Lung (tissue), 11 donors: ENCODE measurements at regions not wholly inside any gene's neighbourhood (a gene's known extent, or its start where the extent isn't known, plus 50 kb on each side); places are given as distances from the start of the nearest gene placed in this dataset.
"Not testable (repeated sequence)": the region's sequence is repeated elsewhere in the genome, so short reads cannot be mapped to it uniquely, and the experiment has no call there.

Experiments
- ATAC-seq: fragments of 200-7000 bp; cut with Tn5 transposase; one replicate; pipeline ENCODE4 v1.9.1; 2020; ENCODE audit warnings: moderate number of reproducible peaks; ENCODE audit not compliant: insufficient read depth, low FRiP score
- DNase-seq, 3 donors: peaks; one replicate each; pipeline ENCODE4 v3.0.0-alpha.2; 2013 to 2017
- H3K27ac ChIP-seq, 2 donors: one replicate each; pipeline ENCODE4 v1.5.1; 2013; ENCODE audit warnings: mild to moderate bottlenecking in 2 of 2, moderate library complexity in 2 of 2, control low read depth in 1 of 2, inconsistent platforms in 1 of 2, low read depth in 1 of 2, low read length in 1 of 2
- H3K27me3 ChIP-seq, 3 donors: one replicate each; pipeline ENCODE4 v1.5.1; 2013; ENCODE audit warnings: low read length in 2 of 3; ENCODE audit not compliant: control insufficient read depth in 3 of 3, insufficient read depth in 3 of 3
- H3K36me3 ChIP-seq, 4 donors: one replicate each; pipeline ENCODE4 v1.5.1; 2013; ENCODE audit warnings: low read length in 4 of 4, mild to moderate bottlenecking in 1 of 4, moderate library complexity in 1 of 4; ENCODE audit not compliant: control insufficient read depth in 4 of 4, insufficient read depth in 4 of 4
- H3K4me1 ChIP-seq, 5 donors: one replicate each; pipeline ENCODE4 v1.5.1; 2013; ENCODE audit warnings: low read length in 5 of 5, mild to moderate bottlenecking in 2 of 5, moderate library complexity in 1 of 5; ENCODE audit not compliant: control insufficient read depth in 5 of 5, insufficient read depth in 5 of 5
- H3K4me3 ChIP-seq: one replicate; pipeline ENCODE4 v1.5.1; 2013; ENCODE audit warnings: mild to moderate bottlenecking, control low read depth, moderate library complexity
- H3K9ac ChIP-seq, 2 donors: one replicate each; pipeline ENCODE4 v1.5.1; 2013; ENCODE audit warnings: low read length in 2 of 2, control low read depth in 1 of 2; ENCODE audit not compliant: insufficient read depth in 1 of 2
- H3K9me3 ChIP-seq, 4 donors: one replicate each; pipeline ENCODE4 v1.5.1; 2013; ENCODE audit warnings: low read length in 3 of 4, mild to moderate bottlenecking in 1 of 4, moderate library complexity in 1 of 4; ENCODE audit not compliant: control insufficient read depth in 4 of 4, insufficient read depth in 3 of 4
- CTCF ChIP-seq: IDR thresholded peaks from 2 replicates; pipeline ENCODE4 v1.5.1; 2012; ENCODE audit warnings: mild to moderate bottlenecking; ENCODE audit errors: control extremely low read depth, extremely low read depth
- WGBS, 2 donors: extraction: QIAGEN DNeasy Blood & Tissue Kit; methylation state at CpG; one replicate each; pipeline ENCODE4 v1.1.7; 2013; 5-methylcytosine and 5-hydroxymethylcytosine counted together
- donor health status: control.
- donor health status: control.
- donor health status: Bipolar disorder and iron deficiency.
- donor health status: healthy.
- donor health status: DM: yes; HTN: yes; CAD: no.

- Histone ChIP-seq H3K9ac (no peak overlapping the region), H3K27ac (no peak overlapping the region), H3K4me3 (no peak overlapping the region), H3K9me3 (peaks cover 0 to 2% (median 0%) of the 10 kb centered on the region in 4 donors), H3K4me1 (peaks cover 0 to 2% (median 0%) of the 10 kb centered on the region in 5 donors), H3K36me3 (no peaks in the 10 kb centered on the region), H3K27me3 (peaks cover 0 to 12% (median 8%) of the 10 kb centered on the region in 3 donors)
- DNase-seq (peak; percentile 67 to 76 (median 70)), ATAC-seq (peak; percentile 81)
- 21% methylated on average over 20 of the region's 20 CpGs for WGBS, 2 donors
- peak; percentile 47 for TF ChIP-seq CTCF
Observed at GRCh38 chr9:33623658-33624586, 99.9 kb downstream of the ANKRD18B start.

DNA sequence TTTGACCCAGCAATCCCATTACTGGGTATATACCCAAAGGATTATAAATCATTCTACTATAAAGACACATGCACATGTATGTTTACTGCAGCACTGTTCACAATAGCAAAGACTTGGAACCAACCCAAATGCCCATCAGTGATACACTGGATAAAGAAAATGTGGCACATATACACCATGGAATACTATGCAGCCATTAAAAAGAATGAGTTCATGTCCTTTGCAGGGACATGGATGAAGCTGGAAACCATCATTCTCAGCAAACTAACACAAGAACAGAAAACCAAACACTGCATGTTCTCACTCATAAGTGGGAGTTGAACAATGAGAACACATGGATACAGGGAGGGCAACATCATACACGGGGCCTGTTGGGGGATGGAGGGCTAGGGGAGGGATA is 104.3 kb downstream of the ANKRD18B start:
- not testable (repeated sequence) for H3K9ac ChIP-seq, H3K4me3 ChIP-seq, H3K4me1 ChIP-seq, H3K9me3 ChIP-seq, DNase-seq, ATAC-seq, H3K27ac ChIP-seq, H3K36me3 ChIP-seq
- peaks cover 0 to 14% (median 12%) of the 10 kb centered on the region in 3 donors for H3K27me3 ChIP-seq
- WGBS, 2 donors = 80 to 93% methylated on average over 1 of the region's 1 CpG

GRCh38 chr9:33628865-33629410 is 104.9 kb downstream of the ANKRD18B start:
- ATAC-seq = no peak
- DNase-seq = no peak
- no peaks in the 10 kb centered on the region for H3K36me3 ChIP-seq
- WGBS, 2 donors = 67 to 77% methylated on average over 6 of the region's 6 CpGs
- no peak overlapping the region for H3K27ac ChIP-seq
- no peaks in the 10 kb centered on the region for H3K9me3 ChIP-seq
- peaks cover 0 to 2% (median 0%) of the 10 kb centered on the region in 5 donors for H3K4me1 ChIP-seq
- no peak for TF ChIP-seq CTCF
- peaks cover 0 to 14% (median 10%) of the 10 kb centered on the region in 3 donors for H3K27me3 ChIP-seq
- H3K9ac ChIP-seq = no peak overlapping the region
- H3K4me3 ChIP-seq = no peak overlapping the region

- no peaks in the 10 kb centered on the region for H3K36me3 ChIP-seq
- ATAC-seq (no peak), DNase-seq (no peak)
- peaks cover 0 to 39% (median 31%) of the 10 kb centered on the region in 3 donors for H3K27me3 ChIP-seq
- H3K9me3 ChIP-seq = no peaks in the 10 kb centered on the region
- no peak overlapping the region for H3K27ac ChIP-seq
- peaks cover 0 to 1% (median 0%) of the 10 kb centered on the region in 5 donors for H3K4me1 ChIP-seq
- H3K4me3 ChIP-seq = no peak overlapping the region
- H3K9ac ChIP-seq = no peak overlapping the region
- 87 to 88% methylated on average over 2 of the region's 2 CpGs for WGBS, 2 donors
- TF ChIP-seq CTCF = no peak
Observed at GRCh38 chr9:33633636-33634035, 109.6 kb downstream of the ANKRD18B start.
